ENCODE measurements at regions not wholly inside any gene's neighbourhood (a gene's known extent, or its start where the extent isn't known, plus 50 kb on each side); places are given as distances from the start of the nearest gene placed in this dataset.

- TF ChIP-seq CTCF (IDR thresholded peaks at IDR 0.05) = no peak
- TF ChIP-seq POLR2A (IDR thresholded peaks at IDR 0.05) = no peak
Measured at GRCh38 chr7:36088966-36089365, 64.1 kb upstream of the EEPD1 start.

All from adrenal gland (tissue), 5 donors.